ENCODE measurements at regions not wholly inside any gene's neighbourhood (a gene's known extent, or its start where the extent isn't known, plus 50 kb on each side); places are given as distances from the start of the nearest gene placed in this dataset.

DNA sequence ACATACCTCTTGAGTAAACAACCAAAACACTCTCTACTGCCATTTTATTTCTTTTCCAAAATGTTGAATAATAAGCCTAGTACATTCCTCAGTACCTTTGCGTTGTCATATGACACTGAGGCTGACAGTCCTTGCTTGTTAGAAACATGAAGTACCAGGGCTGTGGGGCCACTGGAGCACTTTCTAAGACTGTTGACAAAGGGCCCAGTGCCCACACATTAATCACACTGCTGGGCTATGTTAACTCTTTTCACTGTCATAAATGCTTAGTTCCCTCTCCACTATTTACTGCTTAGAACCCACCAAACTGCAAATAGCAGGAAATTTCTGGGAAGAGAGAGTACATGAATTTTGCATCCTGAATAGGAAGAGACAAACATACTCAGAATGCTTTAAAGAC lies 57.1 kb downstream of the FAM47B start:
- no peak for ATAC-seq

GRCh38 chrX:35006361-35006760 lies 63.8 kb downstream of the FAM47B start:
- ATAC-seq (no peak), DNase-seq (ENCODE audit: low spot score) (no peak)

More for the DNA sequence above, 57.1 kb downstream of the FAM47B start:
- DNase-seq (ENCODE audit: low spot score): no peak

DNA sequence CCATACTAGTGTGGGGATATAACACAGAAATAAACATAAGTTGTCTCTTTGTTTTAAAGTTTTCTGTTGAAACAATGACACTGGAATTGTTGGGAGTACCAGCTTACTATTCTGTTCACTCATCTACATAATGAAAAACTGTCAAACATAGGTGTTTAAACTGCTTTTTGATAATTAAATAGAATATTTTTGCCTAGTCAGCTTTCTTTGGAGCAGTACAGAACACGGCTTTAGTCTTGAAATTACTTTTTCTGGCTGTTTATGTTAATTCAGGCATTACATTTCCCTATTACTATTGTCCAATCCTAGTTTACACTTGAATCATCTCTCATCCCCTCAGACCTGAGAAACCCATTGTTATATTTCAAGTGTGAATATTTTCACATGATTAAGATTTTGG lies 73.0 kb downstream of the FAM47B start:
- DNase-seq (ENCODE audit: low spot score): no peak
- no peak for ATAC-seq

GRCh38 chrX:35016051-35016450 lies 73.5 kb downstream of the FAM47B start:
- DNase-seq (ENCODE audit: low spot score) (no peak), ATAC-seq (no peak)

DNA sequence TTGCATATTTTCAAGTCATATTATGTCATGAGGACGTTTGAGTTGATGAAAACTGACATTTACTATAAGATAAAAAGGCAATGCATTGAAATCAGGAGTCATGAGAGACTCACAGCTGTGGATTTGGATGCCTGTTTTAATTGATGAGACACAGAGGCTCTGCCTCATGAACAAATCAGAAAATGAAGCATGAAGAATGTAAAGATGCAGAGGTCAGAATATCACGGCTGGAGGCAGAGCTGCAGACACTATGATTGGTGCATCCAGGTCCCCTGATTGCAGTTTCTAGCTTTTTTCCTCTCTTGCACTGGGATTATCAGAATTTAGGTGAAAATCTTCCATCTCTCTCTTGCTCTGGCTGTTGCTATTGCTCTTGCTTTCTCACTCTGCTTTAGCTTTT lies 74.7 kb downstream of the FAM47B start:
- no peak for ATAC-seq
- no peak for DNase-seq (ENCODE audit: low spot score)

DNA sequence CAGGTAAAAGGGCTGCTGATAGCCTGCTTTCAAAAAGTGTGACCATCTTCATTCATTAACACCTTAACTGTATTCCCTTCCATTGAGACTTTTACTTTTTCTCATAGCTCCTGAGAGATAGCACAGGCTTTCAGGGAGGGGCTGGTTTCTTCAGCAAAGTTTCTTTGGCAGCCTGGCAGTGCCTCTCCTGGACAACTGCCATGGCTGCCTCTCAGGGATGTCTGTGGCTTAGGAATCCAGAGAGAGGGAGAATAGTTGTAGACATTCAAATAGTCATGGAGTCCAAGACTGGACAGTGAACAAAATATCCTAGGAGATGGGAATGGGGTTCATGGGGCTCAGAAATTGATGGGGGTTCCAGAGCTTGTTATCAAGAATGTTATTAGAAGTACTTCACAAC lies 81.1 kb downstream of the FAM47B start:
- ATAC-seq (no peak), DNase-seq (ENCODE audit: low spot score) (no peak)

DNA sequence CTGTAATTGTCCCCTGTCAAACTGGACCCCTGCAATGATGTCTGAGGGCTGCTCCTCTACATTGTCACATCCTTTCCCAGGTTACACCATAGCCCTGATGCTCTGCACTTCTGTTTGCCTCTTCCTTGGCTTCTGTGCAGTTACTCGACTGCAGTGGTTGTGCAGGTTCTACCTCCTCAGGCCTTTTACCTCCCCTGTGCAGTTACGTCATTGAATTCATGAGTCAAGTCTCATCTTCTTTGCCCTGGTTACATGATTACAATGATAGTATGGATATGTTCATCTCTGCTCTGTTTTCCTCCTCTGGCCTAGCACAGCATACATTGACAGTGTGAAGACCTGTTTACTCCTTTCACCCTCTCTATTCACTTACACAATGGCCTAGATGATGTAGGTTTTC lies 83.2 kb downstream of the FAM47B start:
- ATAC-seq (no peak), DNase-seq (ENCODE audit: low spot score) (no peak)

- no peak for DNase-seq (ENCODE audit: low spot score)
Observed at GRCh38 chrX:35040871-35041270, 98.3 kb downstream of the FAM47B start.

DNA sequence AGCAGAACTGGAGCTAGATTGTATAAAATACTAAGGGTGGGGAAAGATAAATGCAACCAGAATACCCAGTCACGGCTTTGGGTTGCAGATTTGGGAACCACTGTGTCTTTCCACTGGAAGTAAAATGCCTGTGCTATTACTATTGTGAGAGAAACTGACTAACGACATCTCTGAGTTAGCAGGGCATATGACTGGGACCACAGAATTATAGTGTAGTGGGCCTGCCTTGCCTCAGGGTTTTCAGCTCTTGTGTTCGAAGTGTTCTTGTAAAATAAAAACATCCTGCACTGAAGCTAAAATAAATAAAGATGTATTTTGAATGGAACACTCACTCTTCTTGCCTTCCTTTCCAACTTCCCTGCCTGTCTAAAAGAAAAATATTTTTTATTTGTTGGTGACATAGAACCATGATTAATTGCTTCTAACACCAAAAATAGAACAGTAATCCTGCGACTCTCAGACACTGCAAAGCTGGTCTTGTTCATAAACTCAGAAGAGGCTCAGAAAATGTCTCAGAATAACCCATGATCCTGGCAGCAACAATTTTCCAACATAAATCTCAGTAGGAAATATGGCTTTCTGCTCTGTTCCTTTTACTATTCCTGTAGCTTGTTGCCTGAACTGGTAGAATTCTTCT lies 104.2 kb downstream of the FAM47B start:
- DNase-seq (ENCODE audit: low spot score) (no peak), ATAC-seq (no peak)

More at GRCh38 chrX:35040871-35041270, 98.3 kb downstream of the FAM47B start:
- no peak for ATAC-seq

DNA sequence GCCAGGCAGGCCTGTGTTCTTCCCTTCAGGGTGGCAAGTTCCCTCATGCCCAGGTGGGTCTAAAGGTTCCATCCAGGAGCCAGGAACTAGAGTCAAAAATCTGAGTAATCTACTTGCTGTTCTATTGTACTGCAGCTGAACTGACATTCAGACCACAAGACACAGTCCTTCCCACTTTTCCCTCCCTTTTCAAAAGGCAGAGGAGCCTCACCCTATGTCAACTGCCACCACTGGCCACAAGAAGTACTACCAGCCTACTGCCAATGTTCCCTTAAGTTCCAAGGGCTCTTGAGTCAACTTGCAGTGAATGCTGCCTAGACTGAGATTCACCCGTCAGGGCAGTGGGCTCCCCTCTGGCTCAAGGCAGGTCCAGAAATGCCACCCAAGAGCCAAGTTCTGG lies 133.5 kb downstream of the FAM47B start:
- ATAC-seq (no peak), DNase-seq (ENCODE audit: low spot score) (no peak)

DNA sequence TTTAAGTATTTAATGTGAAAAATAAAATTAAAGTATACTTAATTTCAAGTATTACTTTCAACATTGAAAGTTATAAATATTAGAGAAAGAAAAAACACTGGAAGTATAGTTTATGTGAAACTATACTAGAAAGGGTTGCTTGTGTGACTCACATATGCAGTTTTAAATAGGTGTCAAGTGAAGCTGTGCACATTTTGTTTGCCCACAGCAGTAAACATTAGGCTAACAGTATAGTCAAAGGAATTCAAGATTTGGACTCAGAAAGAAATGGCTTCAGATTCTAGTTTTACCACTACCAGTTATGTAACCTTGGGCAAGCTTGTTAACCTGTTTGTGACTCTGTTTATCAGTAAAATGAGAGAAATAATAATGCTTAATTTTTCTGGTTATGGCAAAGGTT lies 148.2 kb downstream of the FAM47B start:
- ATAC-seq (no peak), DNase-seq (ENCODE audit: low spot score) (no peak)

DNA sequence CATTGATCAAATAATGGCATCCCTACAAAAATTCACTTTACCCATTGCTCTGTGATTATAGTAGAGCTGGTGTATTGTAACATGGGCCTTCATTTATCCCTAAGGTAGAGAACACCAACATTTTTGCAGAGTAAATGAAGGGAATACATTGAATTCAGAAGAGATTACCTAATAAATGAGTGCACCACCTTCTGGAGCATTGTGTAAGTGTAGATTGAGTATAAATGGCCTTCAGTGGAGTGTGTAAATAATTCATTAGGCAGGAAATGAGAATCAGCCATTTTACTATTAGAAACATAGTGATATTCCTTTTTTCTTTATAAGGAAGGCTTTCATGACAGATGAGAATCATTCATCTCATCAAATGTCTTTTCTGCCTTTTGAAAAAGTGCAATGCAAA lies 155.8 kb downstream of the FAM47B start:
- DNase-seq (ENCODE audit: low spot score) (no peak), ATAC-seq (no peak)

DNA sequence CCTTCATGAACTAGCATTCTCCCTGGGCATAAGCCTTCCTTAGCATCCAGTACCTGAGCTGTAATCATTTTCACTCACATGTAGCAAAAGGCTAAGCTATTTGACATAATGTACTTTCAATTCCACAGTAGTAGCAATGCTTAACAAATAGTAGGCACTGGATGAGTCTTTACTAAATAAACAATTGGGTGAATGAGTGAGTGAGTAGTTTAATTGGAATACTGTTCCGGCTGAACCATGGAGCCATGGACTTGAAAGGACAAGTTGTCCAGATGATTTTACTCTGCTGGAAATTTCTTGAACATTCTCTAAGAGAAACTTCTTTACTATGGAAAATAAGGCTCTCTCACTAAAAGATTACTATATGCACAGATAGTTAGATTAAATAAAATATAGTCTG lies 159.3 kb downstream of the FAM47B start:
- DNase-seq (ENCODE audit: low spot score) (no peak), ATAC-seq (no peak)

GRCh38 chrX:35104626-35105025 lies 162.0 kb downstream of the FAM47B start:
- ATAC-seq (no peak), DNase-seq (ENCODE audit: low spot score) (no peak)

GRCh38 chrX:35115205-35115604 lies 172.6 kb downstream of the FAM47B start:
- DNase-seq (ENCODE audit: low spot score) (no peak), ATAC-seq (no peak)

- ATAC-seq: no peak
- no peak for DNase-seq (ENCODE audit: low spot score)
Observed at GRCh38 chrX:35122756-35123155, 180.2 kb downstream of the FAM47B start.

- ATAC-seq (no peak), DNase-seq (ENCODE audit: low spot score) (no peak)
Observed at GRCh38 chrX:35149517-35149916, 206.9 kb downstream of the FAM47B start.

GRCh38 chrX:35150052-35150451 lies 207.5 kb downstream of the FAM47B start:
- DNase-seq (ENCODE audit: low spot score) (no peak), ATAC-seq (no peak)

DNA sequence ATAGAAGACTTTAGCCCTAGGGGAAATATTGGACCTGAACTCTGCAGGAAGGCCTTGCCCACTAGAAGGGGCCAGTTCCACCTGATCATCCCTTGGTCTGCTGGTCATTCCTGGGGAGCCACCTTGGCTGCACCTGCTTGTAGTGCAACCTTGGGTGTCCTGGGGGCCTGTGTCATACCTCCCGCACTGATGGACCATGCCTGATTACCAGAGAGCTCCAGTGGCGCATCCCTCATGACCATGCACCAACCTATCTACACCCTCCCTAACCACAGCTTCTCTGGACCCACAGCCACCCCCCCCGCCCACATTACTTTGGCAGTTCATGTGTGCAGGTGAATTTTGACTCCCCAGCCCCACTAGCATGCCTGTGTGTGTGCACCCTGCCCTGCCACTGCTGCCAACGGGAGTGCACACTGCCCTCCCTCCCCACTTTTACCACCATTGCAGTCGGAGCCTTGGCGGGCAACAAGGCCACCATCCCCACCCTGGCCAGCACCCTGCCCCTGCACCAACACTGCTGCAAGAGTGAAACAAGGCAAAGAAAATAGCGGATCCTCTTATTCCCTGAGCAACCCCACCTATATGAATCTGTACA lies 208.1 kb downstream of the FAM47B start:
- ATAC-seq (no peak), DNase-seq (ENCODE audit: low spot score) (no peak)

DNA sequence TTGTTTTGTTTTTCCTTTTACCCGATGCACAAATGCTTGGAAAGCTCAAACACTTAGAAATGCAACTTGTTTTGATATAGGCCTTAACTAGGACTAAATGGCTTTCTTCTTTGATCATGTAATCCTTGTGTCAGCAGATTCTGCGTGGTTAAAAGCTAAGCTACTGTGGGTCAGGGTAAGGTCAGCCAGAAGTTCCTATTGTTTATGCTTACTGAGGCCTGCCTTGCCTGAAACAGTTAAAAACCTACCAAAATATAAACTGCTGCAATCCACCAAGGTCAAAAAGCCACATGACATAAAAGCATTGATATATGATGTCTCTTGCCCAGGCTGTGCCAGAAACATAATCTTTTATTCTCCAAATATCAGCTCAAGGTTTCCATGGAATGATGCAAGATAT lies 223.4 kb downstream of the FAM47B start:
- DNase-seq (ENCODE audit: low spot score) (no peak), ATAC-seq (peak; percentile 61)
